ENCODE measurements at regions not wholly inside any gene's neighbourhood (a gene's known extent, or its start where the extent isn't known, plus 50 kb on each side); places are given as distances from the start of the nearest gene placed in this dataset.
"Not testable (repeated sequence)": the region's sequence is repeated elsewhere in the genome, so short reads cannot be mapped to it uniquely, and the experiment has no call there.

GRCh38 chr4:141465171-141465570, 171.2 kb upstream of the IL15 start:
- TF ChIP-seq CTCF (IDR thresholded peaks at IDR 0.05; ENCODE audit: extremely low read depth, insufficient read depth, missing control alignments), result no peak
- in situ Hi-C loops (cut with MboI; ENCODE audit: low pct_unique_long_range_greater_than_20kb, low sequenced_read_pairs, unreplicated experiment), result no loop called here

GRCh38 chr4:141467225-141467624, 169.2 kb upstream of the IL15 start:
- no peak for DNase-seq (ENCODE audit: low spot score)
- in situ Hi-C loops (cut with MboI; ENCODE audit: low pct_unique_long_range_greater_than_20kb, low sequenced_read_pairs, unreplicated experiment), result no loop called here
- TF ChIP-seq CTCF (IDR thresholded peaks at IDR 0.05; ENCODE audit: extremely low read depth, insufficient read depth, missing control alignments), result no peak

More at GRCh38 chr4:141465171-141465570, 171.2 kb upstream of the IL15 start:
- DNase-seq (ENCODE audit: low spot score), result no peak

- TF ChIP-seq CTCF (IDR thresholded peaks at IDR 0.05; ENCODE audit: extremely low read depth, insufficient read depth, missing control alignments), result no peak
- DNase-seq (ENCODE audit: low spot score), result no peak
- in situ Hi-C loops (cut with MboI; ENCODE audit: low pct_unique_long_range_greater_than_20kb, low sequenced_read_pairs, unreplicated experiment), result no loop called here
Observed at GRCh38 chr4:141469392-141469791, 167.0 kb upstream of the IL15 start.

GRCh38 chr4:141473026-141473540, 163.3 kb upstream of the IL15 start:
- in situ Hi-C loops (cut with MboI; ENCODE audit: low pct_unique_long_range_greater_than_20kb, low sequenced_read_pairs, unreplicated experiment), result no loop called here
- no peak for DNase-seq (ENCODE audit: low spot score)
- TF ChIP-seq CTCF (IDR thresholded peaks at IDR 0.05; ENCODE audit: extremely low read depth, insufficient read depth, missing control alignments), result no peak

GRCh38 chr4:141473952-141474351, 162.4 kb upstream of the IL15 start:
- in situ Hi-C loops (cut with MboI; ENCODE audit: low pct_unique_long_range_greater_than_20kb, low sequenced_read_pairs, unreplicated experiment), result no loop called here
- TF ChIP-seq CTCF (IDR thresholded peaks at IDR 0.05; ENCODE audit: extremely low read depth, insufficient read depth, missing control alignments), result no peak
- no peak for DNase-seq (ENCODE audit: low spot score)

- no peak for DNase-seq (ENCODE audit: low spot score)
- TF ChIP-seq CTCF (IDR thresholded peaks at IDR 0.05; ENCODE audit: extremely low read depth, insufficient read depth, missing control alignments), result no peak
- in situ Hi-C loops (cut with MboI; ENCODE audit: low pct_unique_long_range_greater_than_20kb, low sequenced_read_pairs, unreplicated experiment), result no loop called here
Observed at GRCh38 chr4:141480950-141481349, 155.4 kb upstream of the IL15 start.

- in situ Hi-C loops (cut with MboI; ENCODE audit: low pct_unique_long_range_greater_than_20kb, low sequenced_read_pairs, unreplicated experiment); DNase-seq (ENCODE audit: low spot score): not testable (repeated sequence)
Observed at GRCh38 chr4:141484298-141484697, 152.1 kb upstream of the IL15 start.

Data from GM13977 (cell line).